CD4-positive, alpha-beta T cell treated with Interleukin-21 for 1 hour (primary cell): ENCODE measurements at regions not wholly inside any gene's neighbourhood (a gene's known extent, or its start where the extent isn't known, plus 50 kb on each side); places are given as distances from the start of the nearest gene placed in this dataset.
"Not testable (repeated sequence)": the region's sequence is repeated elsewhere in the genome, so short reads cannot be mapped to it uniquely, and the experiment has no call there.

Experiments
- DNase-seq: peaks from one replicate; pipeline ENCODE4 v3.0.0-alpha.2; 2020

DNA sequence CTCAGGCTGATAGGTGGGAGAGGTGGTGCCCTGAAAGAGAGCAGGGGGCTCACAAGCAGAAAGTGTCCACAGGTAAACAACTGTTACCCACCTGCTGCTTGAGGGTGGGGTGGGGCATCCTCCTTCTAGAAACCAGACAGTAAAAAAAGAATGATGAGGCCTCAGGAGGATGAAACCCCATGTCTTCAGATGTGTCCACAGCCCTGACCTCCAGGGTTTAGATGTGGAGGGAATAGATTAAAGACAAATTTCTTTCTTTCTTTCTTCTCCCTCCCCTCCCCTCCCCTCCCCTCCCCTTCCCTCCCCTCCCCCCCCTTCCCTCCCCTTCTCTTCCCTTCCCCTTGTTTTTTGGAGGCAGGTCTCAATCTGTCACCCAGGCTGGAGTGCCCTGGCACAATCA, 333.5 kb upstream of the NUPR2 start:
- no peak for DNase-seq

- no peak for DNase-seq
Observed at GRCh38 chr7:56447864-56448693, 331.9 kb upstream of the NUPR2 start.

DNA sequence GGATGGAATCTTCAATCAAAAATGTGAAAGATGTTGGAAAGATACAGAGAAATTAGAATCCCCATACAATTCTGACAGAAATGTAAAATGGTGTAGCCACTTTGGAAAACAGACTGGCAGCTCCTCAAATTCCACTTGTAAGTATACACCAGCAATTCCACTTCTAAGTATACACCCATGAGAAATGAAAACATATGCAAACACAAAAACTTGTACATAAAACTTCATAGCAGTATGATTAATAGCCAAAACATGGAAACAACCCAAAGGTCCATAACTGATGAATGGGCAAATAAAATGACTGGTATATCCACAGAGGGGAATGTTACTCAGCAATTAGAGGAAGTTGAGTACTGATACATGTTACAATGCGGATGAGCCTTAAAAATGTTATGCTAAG, 304.3 kb upstream of the NUPR2 start:
- DNase-seq = not testable (repeated sequence)

GRCh38 chr7:56375173-56375572, 259.0 kb upstream of the NUPR2 start:
- DNase-seq = no peak

DNA sequence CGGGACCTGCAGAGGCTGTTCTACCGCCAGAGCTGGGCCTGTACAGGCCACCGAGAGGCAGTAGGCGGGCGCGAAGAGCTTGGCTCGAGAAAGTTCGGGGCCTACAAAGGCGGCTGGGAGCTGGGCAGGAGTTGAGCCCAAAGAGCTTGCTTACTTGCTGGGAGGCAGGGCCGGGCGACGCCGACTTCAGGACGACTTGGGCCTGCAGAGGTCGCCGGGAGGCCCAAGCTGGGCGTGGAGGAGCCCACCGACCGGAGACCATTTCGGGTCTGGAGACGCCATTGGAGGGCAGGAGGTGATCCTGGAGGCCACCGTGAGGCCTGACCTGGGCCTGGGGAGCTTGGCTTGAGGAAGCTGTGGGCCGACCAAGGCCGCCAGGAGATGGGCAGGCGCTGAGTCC, 258.4 kb upstream of the NUPR2 start:
- DNase-seq = not testable (repeated sequence)

- peak; percentile 39 for DNase-seq
Observed at GRCh38 chr7:56373314-56373713, 257.1 kb upstream of the NUPR2 start.

- peak; percentile 16 for DNase-seq
Observed at GRCh38 chr7:56371792-56372191, 255.6 kb upstream of the NUPR2 start.

DNA sequence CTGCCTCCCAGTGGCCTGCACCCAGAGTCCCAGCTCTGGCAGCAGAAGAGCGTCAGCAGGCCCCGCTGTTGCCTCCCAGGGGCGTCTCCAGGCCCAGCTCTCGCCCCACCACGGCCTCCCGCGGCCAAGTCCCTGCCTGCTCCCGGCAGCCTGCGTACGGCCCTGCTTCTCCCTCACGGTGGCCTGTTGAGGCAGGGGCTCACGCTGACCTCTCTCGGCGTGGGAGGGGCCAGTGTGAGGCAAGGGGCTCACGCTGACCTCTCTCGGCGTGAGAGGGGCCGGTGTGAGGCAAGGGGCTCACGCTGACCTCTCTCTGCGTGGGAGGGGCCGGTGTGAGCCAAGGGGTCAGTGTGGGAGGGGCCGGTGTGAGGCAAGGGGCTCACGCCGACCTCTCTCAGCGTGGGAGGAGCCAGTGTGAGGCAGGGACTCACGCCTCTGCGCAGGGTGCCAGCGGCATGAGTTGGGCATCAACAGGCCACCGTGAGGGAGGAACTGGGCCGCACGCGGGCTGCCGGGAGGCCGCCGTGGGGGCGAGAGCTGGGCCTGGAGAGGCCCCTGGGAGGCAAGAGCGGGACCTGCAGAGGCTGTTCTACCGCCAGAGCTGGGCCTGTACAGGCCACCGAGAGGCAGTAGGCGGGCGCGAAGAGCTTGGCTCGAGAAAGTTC, 254.1 kb upstream of the NUPR2 start:
- not testable (repeated sequence) for DNase-seq

GRCh38 chr7:56367914-56368313, 251.7 kb upstream of the NUPR2 start:
- DNase-seq = not testable (repeated sequence)

DNA sequence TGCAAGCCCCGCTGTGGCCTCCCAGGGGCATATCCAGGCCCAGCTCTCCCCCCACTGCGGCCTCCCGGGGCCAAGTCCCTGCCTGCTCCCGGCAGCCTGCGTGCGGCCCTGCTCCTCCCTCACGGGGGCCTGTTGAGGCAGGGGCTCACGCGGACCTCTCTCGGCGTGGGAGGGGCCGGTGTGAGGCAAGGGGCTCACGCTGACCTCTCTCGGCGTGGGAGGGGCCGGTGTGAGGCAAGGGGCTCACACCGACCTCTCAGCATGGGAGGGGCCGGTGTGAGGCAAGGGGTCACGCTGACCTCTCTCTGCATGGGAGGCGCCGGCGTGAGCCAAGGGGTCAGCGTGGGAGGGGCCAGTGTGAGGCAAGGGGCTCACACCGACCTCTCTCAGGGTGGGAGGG, 251.2 kb upstream of the NUPR2 start:
- DNase-seq = not testable (repeated sequence)

GRCh38 chr7:56366701-56367100, 250.5 kb upstream of the NUPR2 start:
- not testable (repeated sequence) for DNase-seq

GRCh38 chr7:56352576-56352975, 236.4 kb upstream of the NUPR2 start:
- DNase-seq = not testable (repeated sequence)

DNA sequence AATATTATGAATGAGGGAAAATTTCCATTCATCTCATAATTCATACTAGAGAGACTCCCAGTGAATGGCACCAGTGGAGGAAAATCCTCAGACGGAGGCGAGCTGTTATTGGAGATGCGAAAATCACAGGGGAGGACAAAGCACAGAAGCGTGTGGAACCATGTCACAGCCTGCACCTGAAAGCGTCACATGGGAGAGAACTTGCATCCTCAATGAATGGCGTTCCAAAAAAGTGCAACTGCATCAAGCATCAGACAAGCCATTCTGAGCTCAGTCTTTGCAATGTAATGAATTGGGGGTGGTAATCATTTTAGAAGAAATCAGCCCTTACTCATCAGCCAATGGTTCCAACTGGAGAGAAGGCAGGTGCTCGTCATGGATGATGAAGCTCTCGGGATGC, 235.0 kb upstream of the NUPR2 start:
- not testable (repeated sequence) for DNase-seq

- DNase-seq = not testable (repeated sequence)
Observed at GRCh38 chr7:56348311-56348710, 232.1 kb upstream of the NUPR2 start.

DNA sequence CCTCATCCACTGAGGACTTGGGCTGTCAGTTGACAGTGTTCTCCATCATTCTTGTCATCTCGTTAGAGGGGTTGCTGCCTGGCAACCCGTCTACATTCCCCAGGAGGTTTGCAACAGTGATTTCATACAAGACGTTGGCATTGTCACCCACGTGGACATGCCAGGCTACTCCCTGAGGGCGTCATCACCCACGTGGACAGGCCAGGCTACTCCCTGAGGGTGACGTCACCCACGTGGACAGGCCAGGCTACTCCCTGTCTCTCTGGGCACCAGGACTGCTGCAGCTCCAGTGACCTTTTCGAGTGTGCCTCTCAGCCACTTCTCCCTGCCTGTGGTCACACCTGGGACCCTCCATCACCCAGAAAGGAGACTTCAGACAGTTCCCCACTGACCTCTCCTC, 212.1 kb upstream of the NUPR2 start:
- not testable (repeated sequence) for DNase-seq

DNA sequence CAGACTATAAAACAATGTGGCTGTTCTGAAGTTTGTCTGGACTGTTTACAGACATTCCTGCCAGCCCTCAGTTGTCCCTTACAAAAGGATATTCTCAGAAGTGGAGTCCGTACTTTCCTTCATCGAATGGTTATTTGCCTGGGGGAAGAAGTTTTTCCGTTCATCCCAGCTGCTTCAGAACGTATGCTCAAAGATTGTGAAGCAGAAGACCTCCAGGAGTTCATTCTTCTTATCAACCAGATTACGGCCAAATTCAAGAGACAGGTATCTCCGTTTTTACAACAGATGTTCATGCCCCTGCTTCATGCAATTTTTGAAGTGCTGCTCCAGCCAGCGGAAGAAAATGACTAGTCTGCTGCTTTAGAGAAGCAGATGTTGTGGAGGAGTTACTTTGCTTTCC, 174.3 kb upstream of the NUPR2 start:
- no peak for DNase-seq

DNA sequence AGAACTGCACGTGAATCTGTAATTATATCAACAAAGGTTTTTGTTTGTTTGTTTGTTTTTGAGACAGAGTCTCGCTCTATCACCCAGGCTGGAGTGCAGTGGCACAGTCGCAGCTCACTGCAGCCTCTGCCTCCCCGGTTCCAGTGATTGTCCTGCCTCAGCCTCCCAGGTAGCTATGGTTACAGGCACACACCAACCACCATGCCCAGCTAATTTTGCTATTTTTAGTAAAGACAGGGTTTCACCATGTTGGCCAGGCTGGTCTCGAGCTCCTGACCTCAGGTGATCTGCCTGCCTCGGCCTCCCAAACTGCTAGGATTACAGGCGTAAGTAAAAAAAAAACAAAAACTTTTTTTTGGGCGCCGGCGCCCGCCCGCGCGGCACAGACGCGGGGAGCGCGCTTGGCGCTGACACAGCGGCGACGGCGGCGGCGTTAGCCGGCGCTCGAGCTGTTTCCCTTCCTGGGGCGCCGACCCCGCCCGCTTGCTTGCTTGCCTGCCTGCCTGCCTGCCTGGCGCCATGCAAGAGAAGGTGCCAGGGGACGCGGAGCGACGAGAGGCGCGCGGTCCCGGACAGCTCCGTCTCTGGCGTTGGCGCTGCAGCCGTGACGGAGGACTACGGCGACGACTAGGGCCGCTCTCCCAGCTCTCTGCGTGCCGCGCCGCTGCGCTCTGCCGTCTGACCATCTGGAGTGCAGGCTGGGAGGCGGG, 171.4 kb upstream of the NUPR2 start:
- no peak for DNase-seq

DNA sequence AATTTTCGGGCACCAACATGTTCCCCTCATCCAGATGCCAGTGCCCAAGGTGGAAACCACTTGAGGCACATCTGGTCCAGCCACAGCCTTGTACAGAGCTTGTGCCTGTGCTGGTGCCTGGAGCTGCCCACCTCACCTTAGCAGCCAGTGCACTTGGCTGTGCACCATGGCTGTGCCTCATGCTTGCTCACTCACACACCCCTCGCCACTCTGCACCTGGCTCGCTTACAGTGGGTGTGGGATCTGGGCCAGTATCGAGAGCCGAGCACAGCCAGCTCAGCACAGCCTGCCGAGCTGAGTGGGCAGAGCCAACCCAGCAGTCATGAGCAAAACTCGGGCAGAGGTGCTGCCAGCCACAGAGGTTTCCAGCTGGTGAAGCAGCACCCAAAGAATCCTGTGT, 139.9 kb upstream of the NUPR2 start:
- DNase-seq = no peak

DNA sequence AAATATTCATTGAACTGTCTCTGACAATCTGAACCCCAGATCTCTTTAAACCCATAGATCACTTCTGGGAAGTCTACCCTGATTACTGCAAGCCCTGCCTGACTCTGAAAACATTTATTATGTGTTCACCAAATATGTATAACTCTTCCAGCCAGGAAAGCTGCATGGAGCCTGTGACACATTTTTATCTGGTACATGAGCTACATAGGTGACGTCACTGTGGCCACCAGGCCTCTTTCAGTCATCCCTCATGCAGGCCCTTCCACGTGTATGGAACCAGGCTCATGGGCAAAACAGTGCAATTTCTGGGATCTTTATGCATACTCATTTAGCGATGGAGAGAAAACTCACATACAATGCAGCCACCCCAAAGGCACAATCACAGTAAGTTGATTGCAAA, 133.9 kb upstream of the NUPR2 start:
- DNase-seq = no peak

DNA sequence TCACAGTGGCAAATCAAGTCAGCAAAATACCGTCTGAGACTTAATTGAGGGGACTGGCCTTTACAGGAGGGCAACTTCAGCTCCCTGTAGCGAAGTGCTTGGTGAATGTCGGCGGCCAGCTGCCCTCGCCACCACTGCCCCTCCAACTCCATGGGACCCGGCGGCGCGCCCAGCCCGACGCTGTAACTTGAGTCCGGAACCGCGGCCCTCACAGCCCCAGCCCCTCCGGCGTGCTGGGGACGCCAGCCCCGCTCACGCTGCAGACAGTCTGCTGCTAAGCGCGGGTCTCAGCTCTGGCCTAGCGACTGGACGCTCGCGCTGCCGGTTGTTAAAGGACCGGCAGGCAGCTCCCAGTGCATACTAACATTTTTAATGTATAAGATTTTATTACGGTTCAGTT, 113.4 kb upstream of the NUPR2 start:
- no peak for DNase-seq

DNA sequence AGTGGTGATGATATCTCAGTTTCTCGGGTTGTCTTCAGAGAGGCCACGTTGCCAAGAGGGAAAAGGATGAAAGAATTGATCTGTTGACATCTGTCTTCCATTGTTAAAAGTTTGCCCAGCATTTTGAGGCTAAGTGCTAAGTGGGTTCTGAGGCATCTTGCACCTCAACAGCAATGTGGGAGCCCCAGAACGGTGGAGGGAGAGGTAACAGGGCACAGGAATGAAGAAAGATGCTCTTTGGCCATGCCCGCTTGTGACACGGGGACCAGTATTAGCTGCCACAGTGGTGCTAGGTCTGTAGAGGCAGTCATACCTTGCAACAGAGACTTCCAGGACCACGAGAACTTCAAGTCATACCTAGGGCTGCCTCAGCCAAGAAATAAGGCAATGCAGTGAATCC, 106.6 kb upstream of the NUPR2 start:
- DNase-seq = no peak

GRCh38 chr7:56219017-56219416, 102.8 kb upstream of the NUPR2 start:
- no peak for DNase-seq

DNA sequence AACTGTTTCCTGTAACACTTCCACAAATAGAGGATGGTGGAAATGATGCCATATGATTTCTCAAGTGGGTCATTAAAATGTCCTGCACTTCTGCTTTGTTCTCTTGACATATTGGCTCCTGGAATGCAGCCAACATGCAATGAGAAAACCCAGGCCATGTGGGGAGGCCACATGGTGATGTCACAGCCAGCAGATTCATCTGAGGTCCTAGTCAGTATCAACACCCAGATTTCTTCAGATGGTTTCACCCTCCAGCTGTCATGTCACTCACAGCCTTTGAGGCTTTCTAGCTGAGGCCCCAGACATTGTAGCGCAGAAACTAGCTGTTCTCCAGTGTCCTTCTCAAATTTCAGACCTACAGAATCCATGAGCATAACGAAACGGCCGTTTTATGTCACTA, 102.3 kb upstream of the NUPR2 start:
- no peak for DNase-seq

GRCh38 chr7:56213574-56213973, 97.4 kb upstream of the NUPR2 start:
- no peak for DNase-seq
